ENCODE measurements at regions not wholly inside any gene's neighbourhood (a gene's known extent, or its start where the extent isn't known, plus 50 kb on each side); places are given as distances from the start of the nearest gene placed in this dataset.

DNA sequence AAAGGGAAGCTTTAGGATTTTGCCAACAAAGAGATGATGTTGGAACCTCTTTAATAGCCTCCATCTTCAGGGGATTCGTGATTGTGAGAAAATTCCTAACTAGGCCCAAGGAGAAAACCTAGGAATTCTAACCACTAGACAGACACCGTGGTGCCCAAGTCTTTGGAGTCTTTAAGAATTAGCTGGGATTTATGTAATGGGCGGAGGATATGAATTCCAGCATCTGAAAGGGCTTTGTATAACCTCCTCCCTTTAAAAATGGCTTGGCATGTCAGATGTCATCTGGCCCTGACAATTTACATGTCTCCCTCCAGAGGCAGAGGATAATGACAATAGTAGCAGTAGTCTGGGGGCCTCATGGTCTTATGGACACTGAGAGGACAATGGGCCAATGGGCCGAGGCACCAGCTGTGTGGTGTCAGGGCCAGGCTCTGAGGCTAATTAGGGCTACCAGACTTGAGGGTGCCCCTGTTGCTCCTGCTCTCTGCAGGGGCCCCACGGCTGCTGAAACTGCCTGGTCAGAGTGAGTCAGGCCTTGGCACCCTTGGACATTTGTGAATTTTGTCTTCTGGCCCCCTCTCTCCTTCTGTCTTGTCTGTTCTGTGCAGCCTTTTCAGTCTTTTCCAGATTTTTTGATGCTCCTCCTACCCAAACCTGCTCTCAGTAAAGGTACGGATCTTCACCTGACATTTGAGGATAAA is 113.9 kb downstream of the EDN1 start:
- POLR2A ChIA-PET, result interaction anchor here (1.1 kb wide), 1 partner anchor 45 kb away, joined by 3 read pairs; no protein-coding TSS in a partner anchor
- no TSS peak for BruUV-seq (replicated peaks)
- Mint-ChIP-seq H3K4me1 (ENCODE audit: insufficient read depth, unreplicated experiment) (peaks cover 9% of the 10 kb centered on the region), H3K4me3 (ENCODE audit: unreplicated experiment) (no peak overlapping the region), H3K36me3 (ENCODE audit: insufficient read depth, unreplicated experiment) (no peaks in the 10 kb centered on the region), H3K27me3 (ENCODE audit: insufficient read depth, unreplicated experiment) (no peaks in the 10 kb centered on the region), H3K9me3 (ENCODE audit: unreplicated experiment) (no peaks in the 10 kb centered on the region), H3K27ac (ENCODE audit: low read depth, unreplicated experiment) (no peak overlapping the region)
- DNase-seq (ENCODE audit: unreplicated experiment), result no peak
- intact Hi-C loops (cut with micrococcal nuclease), result no loop called here
- CTCF ChIA-PET, result interaction anchor here (0.7 to 1.1 kb wide), 3 partner anchors 199 to 641 kb away, joined by 3 to 4 read pairs (median 3); no protein-coding TSS in a partner anchor
- TF ChIP-seq, protein P1, sequence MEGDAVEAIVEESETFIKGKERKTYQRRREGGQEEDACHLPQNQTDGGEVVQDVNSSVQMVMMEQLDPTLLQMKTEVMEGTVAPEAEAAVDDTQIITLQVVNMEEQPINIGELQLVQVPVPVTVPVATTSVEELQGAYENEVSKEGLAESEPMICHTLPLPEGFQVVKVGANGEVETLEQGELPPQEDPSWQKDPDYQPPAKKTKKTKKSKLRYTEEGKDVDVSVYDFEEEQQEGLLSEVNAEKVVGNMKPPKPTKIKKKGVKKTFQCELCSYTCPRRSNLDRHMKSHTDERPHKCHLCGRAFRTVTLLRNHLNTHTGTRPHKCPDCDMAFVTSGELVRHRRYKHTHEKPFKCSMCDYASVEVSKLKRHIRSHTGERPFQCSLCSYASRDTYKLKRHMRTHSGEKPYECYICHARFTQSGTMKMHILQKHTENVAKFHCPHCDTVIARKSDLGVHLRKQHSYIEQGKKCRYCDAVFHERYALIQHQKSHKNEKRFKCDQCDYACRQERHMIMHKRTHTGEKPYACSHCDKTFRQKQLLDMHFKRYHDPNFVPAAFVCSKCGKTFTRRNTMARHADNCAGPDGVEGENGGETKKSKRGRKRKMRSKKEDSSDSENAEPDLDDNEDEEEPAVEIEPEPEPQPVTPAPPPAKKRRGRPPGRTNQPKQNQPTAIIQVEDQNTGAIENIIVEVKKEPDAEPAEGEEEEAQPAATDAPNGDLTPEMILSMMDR (IDR thresholded peaks at IDR 0.05; ENCODE audit: unreplicated experiment), result no peak

DNA sequence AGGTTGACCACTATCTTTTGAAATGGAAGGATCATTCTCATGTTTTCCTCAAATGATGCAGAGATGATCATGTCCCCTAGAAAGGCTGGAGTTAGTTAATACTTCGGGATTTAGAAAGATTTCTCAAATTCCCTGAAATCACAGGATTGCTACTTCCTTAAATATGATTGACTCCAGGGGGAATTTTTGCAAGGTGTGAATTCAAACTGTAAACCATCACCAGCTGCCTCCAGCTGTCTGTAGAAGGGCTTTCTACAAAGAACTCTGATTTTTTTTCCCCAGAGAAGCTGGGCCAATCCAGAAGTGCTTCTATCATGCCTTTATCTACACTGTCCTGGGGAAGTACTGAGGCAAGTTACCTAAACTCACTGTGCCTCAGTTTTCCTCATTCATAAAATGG is 114.5 kb downstream of the EDN1 start:
- no peaks in the 10 kb centered on the region for H3K27me3 Mint-ChIP-seq (ENCODE audit: insufficient read depth, unreplicated experiment)
- CTCF ChIA-PET, result no interaction called here

DNA sequence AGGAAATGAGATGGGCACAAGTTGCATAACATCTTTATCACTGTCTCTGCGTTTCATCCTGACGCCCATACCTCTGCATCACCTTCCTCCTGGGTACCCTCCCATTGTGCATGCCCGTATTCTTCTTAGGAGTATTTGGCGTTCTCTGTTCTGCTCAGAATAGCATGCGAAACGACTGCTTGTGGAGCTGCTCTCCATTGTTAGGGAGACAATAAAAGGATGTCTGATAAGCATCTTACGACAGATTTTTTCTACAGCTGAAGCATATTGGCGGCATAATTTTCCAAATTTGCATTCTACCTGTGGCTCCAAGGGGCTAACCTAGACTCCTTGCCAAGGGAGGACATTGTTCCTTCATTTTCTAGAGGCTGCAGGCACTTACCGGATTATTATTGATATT is 118.6 kb downstream of the EDN1 start:
- no peak for DNase-seq (ENCODE audit: unreplicated experiment)
- BruUV-seq (replicated peaks), result no TSS peak
- TF ChIP-seq, protein P1 (IDR thresholded peaks at IDR 0.05; ENCODE audit: unreplicated experiment), result no peak
- H3K4me3 Mint-ChIP-seq (ENCODE audit: unreplicated experiment), result no peak overlapping the region
- H3K4me1 Mint-ChIP-seq (ENCODE audit: insufficient read depth, unreplicated experiment), result peaks cover 2% of the 10 kb centered on the region
- H3K27ac Mint-ChIP-seq (ENCODE audit: low read depth, unreplicated experiment), result no peak overlapping the region
- intact Hi-C loops (cut with micrococcal nuclease), result no loop called here
- ChIA-PET CTCF (no interaction called here), POLR2A (no interaction called here)
- no peaks in the 10 kb centered on the region for H3K27me3 Mint-ChIP-seq (ENCODE audit: insufficient read depth, unreplicated experiment)
- H3K36me3 Mint-ChIP-seq (ENCODE audit: insufficient read depth, unreplicated experiment), result no peaks in the 10 kb centered on the region
- no peaks in the 10 kb centered on the region for H3K9me3 Mint-ChIP-seq (ENCODE audit: unreplicated experiment)

More for the DNA sequence above, 114.5 kb downstream of the EDN1 start:
- Mint-ChIP-seq H3K27ac (ENCODE audit: low read depth, unreplicated experiment) (no peak overlapping the region), H3K36me3 (ENCODE audit: insufficient read depth, unreplicated experiment) (no peaks in the 10 kb centered on the region), H3K9me3 (ENCODE audit: unreplicated experiment) (no peaks in the 10 kb centered on the region), H3K4me3 (ENCODE audit: unreplicated experiment) (no peak overlapping the region), H3K4me1 (ENCODE audit: insufficient read depth, unreplicated experiment) (peaks cover 9% of the 10 kb centered on the region)
- POLR2A ChIA-PET, result no interaction called here
- BruUV-seq (replicated peaks), result no TSS peak
- DNase-seq (ENCODE audit: unreplicated experiment), result no peak
- TF ChIP-seq, protein P1 (IDR thresholded peaks at IDR 0.05; ENCODE audit: unreplicated experiment), result no peak
- intact Hi-C loops (cut with micrococcal nuclease), result no loop called here

DNA sequence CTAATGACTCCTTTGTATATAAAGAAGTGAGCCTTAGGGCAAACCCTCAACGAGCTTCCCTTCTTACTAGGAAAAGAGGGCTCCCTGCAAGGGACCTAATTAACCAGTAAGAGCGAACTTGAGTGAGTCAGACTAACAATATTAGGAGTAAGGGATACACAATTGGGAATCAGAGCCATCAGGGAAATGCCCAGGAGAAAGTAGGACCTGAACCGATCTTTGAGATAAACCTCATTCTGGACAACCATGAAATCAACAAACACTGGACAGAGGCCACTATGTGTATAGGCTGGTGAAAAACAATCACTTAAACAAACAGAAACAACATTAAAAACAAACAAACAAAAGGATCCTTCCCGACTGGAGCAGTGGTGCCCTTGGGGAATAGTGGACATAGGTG is 120.8 kb downstream of the EDN1 start:
- no peak overlapping the region for H3K27ac Mint-ChIP-seq (ENCODE audit: low read depth, unreplicated experiment)
- H3K4me1 Mint-ChIP-seq (ENCODE audit: insufficient read depth, unreplicated experiment), result no peaks in the 10 kb centered on the region
- no peaks in the 10 kb centered on the region for H3K36me3 Mint-ChIP-seq (ENCODE audit: insufficient read depth, unreplicated experiment)
- ChIA-PET CTCF (interaction anchor here (0.5 to 0.6 kb wide), 3 partner anchors 98 to 755 kb away, joined by 3 read pairs; no protein-coding TSS in a partner anchor), POLR2A (no interaction called here)
- intact Hi-C loops (cut with micrococcal nuclease), result no loop called here
- no TSS peak for BruUV-seq (replicated peaks)
- no peak overlapping the region for H3K4me3 Mint-ChIP-seq (ENCODE audit: unreplicated experiment)
- no peaks in the 10 kb centered on the region for H3K27me3 Mint-ChIP-seq (ENCODE audit: insufficient read depth, unreplicated experiment)
- TF ChIP-seq, protein P1 (IDR thresholded peaks at IDR 0.05; ENCODE audit: unreplicated experiment), result no peak
- no peaks in the 10 kb centered on the region for H3K9me3 Mint-ChIP-seq (ENCODE audit: unreplicated experiment)
- no peak for DNase-seq (ENCODE audit: unreplicated experiment)
